ENCODE measurements at regions not wholly inside any gene's neighbourhood (a gene's known extent, or its start where the extent isn't known, plus 50 kb on each side); places are given as distances from the start of the nearest gene placed in this dataset.

- TF ChIP-seq CTCF (conservative IDR thresholded peaks at IDR 0.05 in 1 of 2, IDR thresholded peaks at IDR 0.05 in 1 of 2; ENCODE audit: extremely low read depth in 1 of 2, insufficient read depth in 1 of 2, low read depth in 1 of 2, low read length in 2 of 2) = no peak
- no peak for TF ChIP-seq EZH2 (IDR thresholded peaks at IDR 0.05; ENCODE audit: borderline replicate concordance, low read length)
These were observed 109.6 kb upstream of the FRMD1 start for GRCh38 chr6:168188369-168189199.

Measured in mammary epithelial cell (primary cell).